Suppressor macrophage (primary cell): ENCODE measurements at regions not wholly inside any gene's neighbourhood (a gene's known extent, or its start where the extent isn't known, plus 50 kb on each side); places are given as distances from the start of the nearest gene placed in this dataset.
"Not testable (repeated sequence)": the region's sequence is repeated elsewhere in the genome, so short reads cannot be mapped to it uniquely, and the experiment has no call there.

Experiments used
- DNase-seq, 4 experiments: peaks; one replicate each; pipeline ENCODE4 v3.0.0-alpha.2; 2020 to 2022

DNA sequence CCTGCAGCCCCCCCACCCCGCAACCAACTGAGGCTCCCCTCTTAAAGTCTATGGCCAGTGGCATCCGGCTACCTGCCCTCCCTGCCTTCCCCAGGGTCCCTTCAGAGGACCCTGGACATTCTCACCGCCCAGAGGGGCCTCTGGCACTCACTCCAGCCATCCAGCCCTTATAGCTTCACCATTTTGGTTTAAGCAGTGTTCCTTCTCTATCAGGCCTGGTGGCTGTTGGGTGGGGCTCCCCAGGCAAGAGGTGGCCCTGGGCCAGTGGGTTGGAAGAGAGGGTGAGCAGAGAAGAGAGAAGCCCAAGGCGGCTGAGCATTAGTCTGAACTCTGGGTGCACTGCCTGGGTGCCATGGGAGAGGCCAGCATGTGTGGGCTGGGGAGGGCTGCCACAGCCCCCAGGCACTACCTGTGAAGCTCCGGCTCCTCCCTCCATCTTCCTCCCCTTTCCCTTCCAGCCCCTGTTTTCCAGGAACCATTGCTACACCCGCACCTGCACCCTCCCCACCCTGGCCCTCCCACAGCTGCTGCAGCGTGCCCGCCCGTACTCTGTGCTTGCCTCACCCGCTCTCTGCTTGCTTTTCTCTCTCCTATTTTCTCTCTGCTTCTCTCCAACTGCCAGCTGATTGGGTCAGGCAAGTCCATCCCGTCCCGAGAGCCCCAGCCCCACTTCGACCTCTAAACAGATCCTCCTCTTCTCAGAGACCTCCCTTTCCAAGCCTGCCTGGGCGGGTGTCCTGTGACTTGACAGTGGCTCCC lies 168.2 kb downstream of the TBC1D2B start:
- no peak for DNase-seq

DNA sequence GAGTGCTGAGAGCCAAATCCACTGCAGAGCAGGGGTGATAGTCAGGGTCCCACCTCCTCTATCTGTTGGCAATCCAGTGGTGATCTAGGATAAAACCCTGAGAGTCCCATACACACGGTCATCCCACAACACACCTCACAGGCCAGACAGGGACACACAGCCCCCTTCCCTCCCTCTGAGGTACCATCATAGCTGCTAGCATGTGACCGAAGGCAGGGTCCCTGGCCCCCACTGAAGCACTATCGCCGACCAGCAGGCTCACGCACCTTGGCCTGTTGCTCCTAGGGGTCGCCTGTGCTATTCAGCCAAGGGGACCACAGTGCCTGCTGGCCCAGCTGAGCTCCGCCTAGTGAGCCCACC lies 168.8 kb downstream of the TBC1D2B start:
- DNase-seq = not testable (repeated sequence)

DNA sequence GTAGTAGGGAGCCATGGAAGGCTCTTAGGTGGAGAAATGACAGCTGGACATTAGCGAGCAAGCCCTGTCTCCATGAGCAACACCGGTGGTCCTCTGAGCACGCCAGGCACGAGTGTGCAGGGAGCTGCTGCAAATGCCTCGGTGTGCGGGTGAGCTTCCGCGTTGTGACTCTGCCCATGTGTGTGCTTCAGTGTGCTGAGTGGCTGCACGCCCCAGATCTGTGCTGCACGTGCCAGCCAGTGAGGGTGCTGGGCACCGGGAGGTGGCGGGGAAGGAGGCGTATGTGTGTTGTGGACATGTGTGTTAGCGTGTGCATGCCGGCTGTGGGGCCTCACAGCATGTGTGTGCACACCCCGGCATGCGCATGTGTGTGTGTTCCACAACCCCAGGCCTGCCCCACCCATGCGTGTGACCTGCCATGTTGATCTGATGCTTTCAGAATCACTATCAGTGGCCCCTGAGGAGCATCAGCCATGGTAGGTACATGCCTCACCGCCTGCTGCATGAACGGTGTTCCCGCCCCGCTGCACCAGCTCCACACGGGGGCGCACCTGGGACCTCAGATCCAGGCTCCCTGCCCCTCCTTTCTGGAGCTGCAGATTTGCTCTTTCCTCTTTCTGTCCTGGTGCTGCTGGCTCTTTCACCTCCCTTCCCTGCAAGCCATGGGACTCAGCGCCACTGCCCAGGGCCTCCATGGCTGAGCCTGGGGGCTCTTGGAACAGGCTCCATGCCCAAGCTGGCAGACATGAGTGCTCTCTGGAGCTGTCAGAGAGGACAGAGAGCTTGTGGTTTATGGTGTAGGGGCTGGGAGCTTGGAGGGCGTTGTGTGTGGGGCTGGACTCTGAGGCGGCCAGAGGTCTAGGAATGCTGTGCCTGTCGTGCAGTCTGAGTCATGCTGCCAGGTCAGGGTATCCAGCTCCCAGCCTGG lies 169.4 kb downstream of the TBC1D2B start:
- peak; percentile 31 to 75 (median 64) for DNase-seq

DNA sequence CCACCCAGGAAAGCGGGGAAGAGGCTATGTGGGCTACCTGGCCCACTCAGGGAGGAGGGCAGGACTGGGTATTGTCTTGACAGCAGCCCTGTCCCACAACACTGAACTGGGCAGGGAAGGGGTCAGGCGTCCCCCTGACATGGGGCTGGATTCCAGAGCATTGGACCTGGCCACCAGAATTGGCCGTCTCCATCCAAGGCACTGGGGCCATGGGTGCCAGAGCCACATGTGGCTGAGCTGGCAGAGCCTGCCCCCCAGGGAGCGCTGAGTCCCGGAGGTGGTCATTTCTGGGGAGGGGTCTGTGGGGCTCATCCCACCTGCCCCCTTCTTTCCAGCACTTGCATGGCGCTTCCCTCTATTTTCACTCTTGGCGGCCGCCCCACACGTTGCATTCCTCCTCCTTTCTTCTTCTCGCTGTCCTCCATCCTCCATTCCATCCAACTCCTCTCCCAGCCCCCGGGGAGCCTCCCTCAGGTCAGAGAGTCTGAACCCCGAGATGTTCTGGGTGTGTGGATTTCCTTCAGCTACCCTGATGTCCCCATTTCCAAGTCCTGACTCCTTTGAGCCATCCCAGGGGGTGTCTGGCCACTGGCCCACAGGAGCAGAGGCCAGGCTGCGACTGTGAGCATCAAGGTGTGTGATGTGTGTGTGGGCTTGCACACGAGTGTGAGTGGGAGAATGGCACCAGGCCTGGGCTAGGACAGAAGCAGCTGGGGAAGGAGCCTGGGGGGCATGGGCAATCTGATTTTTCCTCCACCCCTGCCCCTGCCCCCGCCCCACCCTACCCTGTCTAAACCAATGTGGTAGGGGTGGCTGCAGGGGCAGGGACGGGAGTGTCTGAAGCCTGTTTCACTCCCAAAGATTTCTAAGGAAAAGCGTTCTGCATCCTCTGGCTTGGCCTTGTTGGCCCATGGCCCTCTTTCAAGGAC lies 171.2 kb downstream of the TBC1D2B start:
- not testable (repeated sequence) for DNase-seq

DNA sequence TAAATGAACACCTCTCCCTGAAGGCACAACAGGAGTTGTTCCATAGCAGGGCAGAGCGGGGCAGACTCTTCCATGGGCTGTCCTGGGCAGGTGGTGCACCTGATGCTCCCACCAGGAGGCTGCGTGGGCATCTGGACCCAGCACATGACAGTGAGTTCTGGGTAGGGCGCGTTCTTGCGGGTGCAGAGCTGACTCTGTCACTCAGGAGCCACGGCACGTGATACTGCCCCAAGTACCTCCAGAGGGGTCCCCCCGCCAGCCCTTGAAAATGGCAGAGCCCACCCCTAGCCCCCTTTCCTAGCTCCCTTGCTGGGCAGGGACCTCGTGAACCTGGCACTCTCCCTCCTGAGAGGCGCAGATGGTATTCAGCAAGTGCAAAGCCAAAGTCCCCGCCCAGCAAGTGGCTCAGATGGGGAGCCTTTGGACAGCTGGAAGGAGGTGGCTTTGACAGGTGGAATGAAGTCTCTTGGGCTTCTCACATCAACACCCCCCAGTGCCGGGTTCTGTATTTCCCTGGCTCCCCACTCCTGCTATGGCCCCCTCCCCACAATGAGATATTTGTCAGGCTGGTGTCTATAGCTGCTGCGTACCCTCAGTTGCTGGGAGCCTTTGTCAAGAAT lies 172.1 kb downstream of the TBC1D2B start:
- no peak for DNase-seq

DNA sequence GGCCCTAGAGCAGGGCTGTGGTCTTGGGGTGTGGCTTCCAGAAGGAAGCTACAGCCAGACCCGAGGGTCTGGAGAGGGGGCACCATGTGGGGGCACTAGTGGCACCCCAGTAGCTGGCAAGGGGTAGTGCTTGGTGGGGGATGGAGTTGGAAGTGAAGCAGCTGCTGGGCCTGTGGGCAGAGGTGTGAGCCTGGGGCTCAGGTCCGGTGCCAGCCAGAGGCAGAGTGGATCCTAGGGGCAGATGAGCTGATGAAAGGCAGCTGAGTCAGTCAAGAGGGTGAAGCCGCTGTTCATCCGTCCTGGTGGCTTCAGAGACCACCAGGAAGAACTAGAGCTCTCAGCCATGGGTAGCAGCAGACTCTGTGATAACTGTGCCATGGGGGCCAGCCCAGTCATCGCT lies 172.6 kb downstream of the TBC1D2B start:
- DNase-seq = no peak

DNA sequence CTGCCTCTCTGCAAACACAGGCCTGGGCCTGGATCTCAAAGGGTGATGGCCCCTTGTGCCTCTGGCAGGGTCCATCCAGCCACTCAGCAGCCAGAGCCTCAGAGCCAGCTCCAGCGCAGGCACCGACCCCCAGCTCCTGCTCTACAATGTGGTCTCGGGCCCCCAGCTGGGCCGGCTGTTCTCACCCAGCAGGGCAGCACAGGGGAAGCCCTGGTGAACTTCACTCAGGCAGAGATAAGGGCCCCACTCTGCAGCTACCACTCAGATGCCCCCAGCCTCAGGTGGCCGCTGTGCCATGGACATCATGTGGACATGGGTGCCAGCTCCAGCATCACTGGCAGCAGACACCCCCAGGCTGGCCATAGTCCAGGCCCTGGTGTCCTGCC lies 173.1 kb downstream of the TBC1D2B start:
- DNase-seq = no peak

DNA sequence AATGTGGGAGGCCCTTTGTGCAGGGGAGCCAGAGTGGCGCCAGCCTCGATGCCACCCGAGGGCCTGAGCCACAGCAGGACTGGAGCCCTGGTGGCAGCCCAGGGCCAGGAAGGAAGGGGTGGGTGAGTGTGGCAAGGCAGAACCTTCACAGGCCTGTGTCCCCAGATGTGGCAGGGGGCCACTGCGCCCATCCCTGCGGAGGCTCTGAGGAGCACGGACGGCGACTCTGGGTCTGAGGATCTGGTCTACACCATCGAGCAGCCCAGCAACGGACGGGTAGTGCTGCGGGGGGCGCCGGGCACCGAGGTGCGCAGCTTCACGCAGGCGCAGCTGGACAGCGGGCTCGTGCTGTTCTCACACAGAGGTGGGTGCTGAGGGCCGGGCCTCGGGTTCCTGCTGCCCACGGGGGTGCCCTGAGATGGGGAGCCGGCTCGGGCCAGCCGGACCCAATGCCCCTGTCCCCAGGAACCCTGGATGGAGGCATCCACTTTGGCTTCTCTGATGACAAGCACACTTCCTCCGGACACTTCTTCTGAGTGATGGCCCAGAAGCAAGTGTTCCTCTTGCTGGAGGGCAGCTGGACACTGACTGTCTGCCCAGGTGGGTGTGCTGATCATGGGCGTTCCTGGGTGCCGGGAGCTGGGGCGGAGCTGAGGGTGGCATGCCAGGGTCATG lies 173.6 kb downstream of the TBC1D2B start:
- DNase-seq = not testable (repeated sequence)

DNA sequence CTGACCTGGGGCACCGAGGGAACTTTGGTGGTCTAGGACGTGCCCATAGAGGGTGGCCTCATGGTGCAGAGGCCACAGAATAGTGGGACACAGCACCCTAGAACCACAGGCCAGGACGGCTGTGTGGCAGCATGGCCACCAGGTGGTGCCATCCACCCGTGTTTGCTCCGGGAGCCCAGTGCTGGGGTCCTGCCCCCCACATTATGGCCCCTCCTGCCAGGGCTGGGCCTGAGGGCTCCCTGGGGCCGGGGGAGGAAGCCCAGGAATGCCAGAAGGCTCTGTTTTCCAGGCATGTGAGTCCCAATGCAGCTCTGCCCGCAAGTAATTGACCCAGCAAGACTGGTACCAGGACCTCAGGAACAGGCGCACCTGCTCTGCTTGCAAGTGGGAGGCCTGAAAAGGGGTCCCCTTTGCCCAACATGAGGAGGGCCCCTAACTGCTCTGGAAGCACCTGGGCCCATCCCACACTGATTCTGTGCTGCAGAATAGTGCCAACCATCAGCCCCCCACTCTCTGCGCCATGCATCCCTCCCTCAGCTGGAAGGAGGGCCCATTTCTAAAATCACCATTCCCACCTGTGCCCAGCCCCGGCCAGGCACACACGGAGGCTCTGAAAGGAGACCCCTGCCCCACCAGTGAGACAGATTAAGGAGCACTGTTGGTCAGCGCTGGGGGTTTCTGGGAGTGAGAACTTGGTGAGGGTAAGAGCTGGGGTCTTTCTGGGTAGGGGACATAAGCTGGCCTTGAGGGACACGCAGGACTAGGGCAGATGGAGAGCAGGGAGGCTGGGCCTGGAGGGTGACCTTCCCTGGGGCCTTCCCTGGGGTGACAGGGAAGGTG lies 174.4 kb downstream of the TBC1D2B start:
- DNase-seq = peak; percentile 20 to 61 (median 40)

DNA sequence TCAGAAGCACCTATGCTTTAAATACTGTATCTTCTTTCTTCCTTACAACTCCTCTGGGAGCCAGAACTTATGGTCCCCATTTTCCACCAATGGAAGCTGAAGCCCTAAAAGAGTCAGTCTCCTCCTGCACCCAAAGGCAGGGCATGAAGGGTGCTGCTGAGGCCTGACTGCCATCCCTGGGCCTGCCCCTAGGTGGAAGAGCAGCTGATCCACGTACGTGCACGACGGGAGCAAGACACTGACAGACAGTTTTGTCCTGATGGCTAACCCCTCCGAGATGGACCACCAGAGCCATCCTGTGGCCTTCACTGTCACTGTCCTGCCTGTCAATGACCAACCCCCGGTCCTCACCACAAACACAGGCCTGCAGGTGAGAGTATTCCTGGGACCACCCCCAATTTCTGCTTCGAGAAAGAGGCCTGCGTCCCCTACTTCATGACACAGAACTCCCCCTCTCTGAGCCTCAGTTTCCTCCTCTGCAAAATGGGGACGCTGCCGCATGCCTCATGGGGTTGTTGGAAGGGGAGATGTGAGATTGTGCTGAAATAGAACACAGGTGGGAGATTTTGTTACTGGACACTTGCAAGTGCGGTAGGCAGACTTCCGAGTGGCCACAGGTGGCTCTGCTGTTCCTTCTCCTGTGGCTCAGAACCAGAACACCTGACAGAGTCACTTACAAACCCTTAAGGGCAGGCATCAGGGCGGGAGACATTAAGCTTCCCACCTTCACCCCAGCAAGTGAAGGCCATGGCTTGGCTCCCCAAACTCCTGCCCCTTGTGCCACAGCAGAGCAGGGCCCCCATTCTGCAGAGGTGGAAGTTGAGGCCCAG lies 175.4 kb downstream of the TBC1D2B start:
- DNase-seq = no peak

DNA sequence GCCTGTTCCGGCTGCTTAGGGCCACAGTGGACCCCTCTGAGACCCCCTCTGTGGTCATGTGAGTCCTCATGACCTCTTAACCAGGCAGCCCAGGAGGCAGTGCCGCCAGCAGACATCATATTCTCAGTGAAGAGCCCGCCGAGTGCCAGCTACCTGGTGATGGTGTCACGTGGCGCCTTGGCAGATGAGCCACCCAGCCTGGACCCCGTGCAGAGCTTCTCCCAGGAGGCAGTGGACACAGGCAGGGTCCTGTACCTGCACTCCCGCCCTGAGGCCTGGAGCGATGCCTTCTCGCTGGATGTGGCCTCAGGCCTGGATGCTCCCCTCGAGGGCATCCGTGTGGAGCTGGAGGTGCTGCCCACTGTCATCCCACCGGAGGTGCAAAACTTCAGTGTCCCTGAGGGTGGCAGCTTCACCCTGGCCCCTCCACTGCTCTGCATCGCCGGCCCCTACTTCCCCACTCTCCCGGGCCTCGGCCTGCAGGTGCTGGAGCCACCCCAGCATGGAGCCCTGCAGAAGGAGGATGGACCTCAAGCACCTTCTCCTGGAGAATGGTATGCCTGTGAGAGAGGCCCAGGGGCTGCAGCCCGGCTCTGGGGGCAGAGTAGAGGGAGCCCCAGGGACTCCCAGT lies 176.1 kb downstream of the TBC1D2B start:
- no peak for DNase-seq

DNA sequence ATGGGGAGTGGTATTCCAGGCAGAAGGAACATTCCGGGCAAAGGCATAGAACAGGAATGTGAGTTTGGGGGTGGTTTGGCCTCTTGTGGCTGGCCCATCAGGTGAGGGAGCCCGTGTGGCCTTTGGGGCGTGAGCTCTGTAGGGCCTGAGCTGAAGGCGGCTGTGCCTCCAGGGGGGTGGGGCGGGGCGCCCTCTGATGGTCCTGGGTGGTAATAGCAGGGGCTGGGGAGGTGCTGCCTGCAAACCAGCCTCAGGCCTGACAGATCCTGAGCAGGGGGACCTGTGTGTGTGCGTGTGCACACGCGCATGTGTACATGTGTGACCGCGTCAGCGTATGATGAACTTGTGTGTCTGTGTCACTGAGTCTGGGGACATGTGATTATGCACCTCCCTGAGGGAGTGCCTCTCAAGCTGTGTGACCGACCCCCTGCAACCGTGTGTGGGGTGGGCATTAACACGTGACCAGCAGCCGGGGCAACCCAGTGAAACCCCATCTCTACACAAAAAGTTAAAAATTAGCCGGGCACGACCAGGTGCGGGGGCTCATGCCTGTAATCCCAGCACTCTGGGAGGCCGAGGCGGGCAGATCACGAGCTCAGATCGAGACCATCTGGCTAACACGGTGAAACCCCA lies 177.1 kb downstream of the TBC1D2B start:
- peak; percentile 28 to 62 (median 47) for DNase-seq

DNA sequence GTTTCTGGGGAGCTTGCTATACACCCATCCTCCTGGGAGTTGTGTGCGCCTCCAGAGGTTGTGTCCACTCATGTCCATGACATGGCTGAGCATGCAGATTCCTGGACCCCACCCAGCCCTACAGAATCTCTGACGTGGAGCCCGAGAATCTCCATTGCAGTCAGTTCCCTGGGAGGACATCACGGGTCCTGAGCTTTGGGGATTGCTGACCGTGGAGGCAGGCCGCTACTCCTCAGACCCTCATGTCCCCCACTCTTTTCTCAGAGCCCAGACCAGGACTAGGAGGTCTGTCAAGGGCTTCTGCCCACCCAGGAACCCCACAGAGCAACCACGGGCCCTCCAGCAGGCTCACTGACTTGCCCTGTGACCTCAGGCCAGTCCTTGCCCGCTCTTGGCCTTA lies 177.7 kb downstream of the TBC1D2B start:
- not testable (repeated sequence) for DNase-seq

DNA sequence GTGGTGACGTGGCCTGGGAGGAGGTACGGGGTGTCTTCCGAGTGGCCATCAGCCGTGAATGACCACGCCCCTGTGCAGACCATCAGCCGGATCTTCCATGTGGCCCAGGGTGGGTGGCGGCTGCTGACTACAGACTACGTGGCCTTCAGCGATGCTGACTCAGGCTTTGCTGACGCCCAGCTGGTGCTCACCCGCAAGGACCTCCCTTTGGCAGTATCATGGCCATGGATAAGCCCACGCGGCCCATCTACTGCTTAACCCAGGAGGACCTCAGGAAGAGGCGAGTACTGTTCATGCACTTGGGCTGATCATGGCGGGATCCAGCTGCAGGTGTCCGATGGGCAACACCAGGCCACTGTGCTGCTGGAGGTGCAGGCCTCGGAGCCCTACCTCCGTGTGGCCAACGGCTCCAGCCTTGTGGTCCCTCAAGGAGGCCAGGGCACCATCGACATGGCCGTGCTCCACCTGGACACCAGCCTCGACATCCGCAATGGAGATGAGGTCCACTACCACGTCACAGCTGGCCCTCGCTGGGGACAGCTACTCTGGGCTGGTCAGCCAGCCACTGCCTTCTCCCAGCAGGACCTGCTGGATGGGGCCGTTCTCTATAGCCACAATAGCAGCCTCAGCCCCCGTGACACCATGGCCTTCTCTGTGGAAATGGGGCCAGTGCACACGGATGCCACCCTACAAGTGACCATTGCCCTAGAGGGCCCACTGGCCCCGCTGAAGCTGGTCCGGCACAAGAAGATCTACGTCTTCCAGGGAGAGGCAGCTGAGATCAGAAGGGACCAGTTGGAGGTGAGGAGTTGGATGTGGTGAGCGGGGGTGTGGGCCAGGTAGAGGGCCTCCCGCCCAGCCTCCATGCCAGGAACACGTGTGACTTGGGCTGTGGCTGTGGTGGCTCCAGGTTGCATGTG lies 178.4 kb downstream of the TBC1D2B start:
- DNase-seq = no peak

DNA sequence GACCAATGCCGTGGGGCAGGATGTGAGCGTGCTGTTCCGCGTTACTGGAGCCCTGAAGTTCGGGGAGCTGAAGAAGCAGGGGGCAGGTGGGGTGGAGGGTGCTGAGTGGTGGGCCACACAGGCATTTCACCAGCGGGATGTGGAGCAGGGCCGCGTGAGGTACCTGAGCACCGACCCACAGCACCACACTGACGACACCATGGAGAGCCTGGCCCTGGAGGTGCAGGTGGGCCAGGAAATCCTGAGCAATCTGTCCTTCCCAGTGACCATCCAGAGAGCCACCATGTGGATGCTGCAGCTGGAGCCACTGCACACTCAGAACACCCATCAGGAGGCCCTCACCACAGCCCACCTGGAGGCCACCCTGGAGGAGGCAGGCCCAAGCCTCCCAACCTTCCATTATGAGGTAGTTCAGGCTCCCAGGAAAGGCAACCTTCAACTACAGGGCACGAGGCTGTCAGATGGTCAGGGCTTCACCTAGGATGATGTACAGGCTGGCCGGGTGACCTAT lies 179.6 kb downstream of the TBC1D2B start:
- no peak for DNase-seq

DNA sequence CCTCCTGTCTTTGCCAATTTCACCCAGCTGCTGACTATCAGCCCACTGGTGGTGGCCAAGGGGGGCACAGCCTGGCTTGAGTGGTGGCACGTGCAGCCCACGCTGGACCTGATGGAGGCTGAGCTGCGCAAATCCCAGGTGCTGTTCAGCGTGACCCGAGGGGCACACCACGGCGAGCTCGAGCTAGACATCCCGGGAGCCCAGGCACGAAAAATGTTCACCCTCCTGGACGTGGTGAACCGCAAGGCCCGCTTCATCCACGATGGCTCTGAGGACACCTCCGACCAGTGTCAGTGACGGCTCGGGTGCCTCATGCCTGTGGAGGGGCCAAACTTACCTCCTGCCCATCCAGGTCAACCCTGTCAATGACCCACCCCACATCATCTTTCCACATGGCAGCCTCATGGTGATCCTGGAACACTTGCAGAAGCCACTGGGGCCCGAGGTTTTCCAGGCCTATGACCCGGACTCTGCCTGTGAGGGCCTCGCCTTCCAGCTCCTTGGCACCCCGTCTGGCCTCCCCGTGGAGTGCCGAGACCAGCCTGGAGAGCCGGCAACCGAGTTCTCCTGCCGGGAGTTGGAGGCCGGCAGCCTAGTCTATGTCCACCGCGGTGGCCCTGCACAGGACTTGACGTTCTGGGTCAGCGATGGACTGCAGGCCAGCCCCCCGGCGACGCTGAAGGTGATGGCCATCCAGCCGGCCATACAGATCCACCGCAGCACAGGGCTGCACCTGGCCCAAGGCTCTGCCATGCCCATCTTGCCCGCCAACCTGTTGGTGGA lies 180.2 kb downstream of the TBC1D2B start:
- DNase-seq = not testable (repeated sequence)
